Panc1 (cell line): ENCODE measurements at regions not wholly inside any gene's neighbourhood (a gene's known extent, or its start where the extent isn't known, plus 50 kb on each side); places are given as distances from the start of the nearest gene placed in this dataset.

Experiments used
- ATAC-seq: fragments of 200-7000 bp; cut with Tn5 transposase; 2 replicates; pipeline ENCODE4 v1.9.1; 2020; ENCODE audit warnings: mild to moderate bottlenecking, moderate library complexity
- BruUV-seq: library from RNA; stranded (reverse); fragments of 400-500 nt; replicated peaks from 2 replicates; lab custom pipeline; 2021; lab: Mats Ljungman, UMichigan
- CTCF ChIA-PET: fragments of 300-600 bp; sonication (Branson Sonifier 250); formaldehyde crosslinking; loops from one replicate; lab custom pipeline; 2022; ENCODE audit warnings: antibody characterized with exemption; lab: Charles Lee
- POLR2A ChIA-PET: fragments of 300-600 bp; sonication (Branson Sonifier 250); formaldehyde crosslinking; loops from one replicate; lab custom pipeline; 2022; ENCODE audit warnings: antibody characterized with exemption; lab: Charles Lee
- DNase-seq: peaks from one replicate; pipeline ENCODE4 v3.0.0-alpha.2; 2010; ENCODE audit warnings: low read depth, low spot score
- H3K27ac ChIP-seq: 2 replicates; pipeline ENCODE4 v1.5.1; 2011; ENCODE audit warnings: mild to moderate bottlenecking, low read length, inconsistent platforms
- H3K27me3 ChIP-seq: fragments of 200-500 bp; sonication (Bioruptor generic); 2 replicates; pipeline ENCODE4 v1.6.0; 2014; ENCODE audit warnings: low read length, inconsistent platforms; ENCODE audit not compliant: control insufficient read depth, insufficient read depth
- H3K36me3 ChIP-seq: fragments of 200-500 bp; sonication (Bioruptor generic); 2 replicates; pipeline ENCODE4 v1.5.1; 2014; ENCODE audit warnings: inconsistent platforms, mild to moderate bottlenecking, low read length, moderate library complexity; ENCODE audit not compliant: control insufficient read depth, insufficient read depth
- H3K4me1 ChIP-seq: 2 replicates; pipeline ENCODE4 v1.5.1; 2011; ENCODE audit warnings: inconsistent platforms, mild to moderate bottlenecking, low read length, moderate library complexity; ENCODE audit not compliant: control insufficient read depth, insufficient read depth
- H3K4me3 ChIP-seq, 2 experiments: 2 replicates each; pipeline ENCODE4 v1.5.1; 2011 to 2012; ENCODE audit warnings: low read depth in 2 of 2, low read length in 2 of 2, mild to moderate bottlenecking in 2 of 2, inconsistent platforms in 1 of 2, moderate library complexity in 1 of 2
- H3K9me3 ChIP-seq: fragments of 200-500 bp; sonication (Bioruptor generic); 2 replicates; pipeline ENCODE4 v1.5.1; 2014; ENCODE audit warnings: low read depth, mild to moderate bottlenecking, inconsistent platforms, low read length, moderate library complexity; ENCODE audit not compliant: control insufficient read depth, insufficient read depth
- CTCF ChIP-seq: fragments of 450-650 bp; IDR thresholded peaks from 2 replicates; pipeline ENCODE4 v1.5.1; 2017; ENCODE audit warnings: mild to moderate bottlenecking
- POLR2AphosphoS5 ChIP-seq: IDR thresholded peaks from 2 replicates; pipeline ENCODE4 v1.6.1; 2012; ENCODE audit warnings: mild to moderate bottlenecking, low read depth, low read length, moderate library complexity
- REST ChIP-seq, 2 experiments: IDR thresholded peaks; 2 replicates each; pipeline ENCODE4 v1.6.1; 2011 to 2012; ENCODE audit warnings: low read depth in 2 of 2, control low read depth in 1 of 2, low read length in 1 of 2, mild to moderate bottlenecking in 1 of 2, moderate library complexity in 1 of 2; ENCODE audit not compliant: insufficient read depth in 1 of 2
- SIN3A ChIP-seq: IDR thresholded peaks from 2 replicates; pipeline ENCODE4 v1.6.1; 2012; ENCODE audit warnings: low read depth, mild to moderate bottlenecking, low read length, moderate library complexity, borderline replicate concordance; ENCODE audit not compliant: insufficient read depth
- TCF7L2 ChIP-seq: IDR thresholded peaks from 2 replicates; pipeline ENCODE4 v1.6.1; 2011; ENCODE audit warnings: mild to moderate bottlenecking, low read depth, low read length, inconsistent platforms
- in situ Hi-C: cut with HindIII; loops from 2 replicates; pipeline ENCODE4 v1.10.0; 2016; ENCODE audit warnings: low sequenced_read_pairs, low pct_unique_long_range_greater_than_20kb
- intact Hi-C: fragments of 100-400 bp; cut with micrococcal nuclease; formaldehyde crosslinking; loops from one replicate; pipeline ENCODE4 v1.10.0; 2022; ENCODE audit not compliant: unreplicated experiment

- POLR2A ChIA-PET = no interaction called here
- Histone ChIP-seq H3K4me3 (no peak overlapping the region), H3K9me3 (no peaks in the 10 kb centered on the region), H3K4me1 (no peaks in the 10 kb centered on the region), H3K27me3 (no peaks in the 10 kb centered on the region), H3K27ac (no peak overlapping the region), H3K36me3 (no peaks in the 10 kb centered on the region)
- in situ Hi-C loops (no loop called here), intact Hi-C loops (no loop called here)
- DNase-seq = no peak
- no peak for ATAC-seq
- CTCF ChIA-PET = no interaction called here
- BruUV-seq = no TSS peak
- TF ChIP-seq SIN3A (no peak), CTCF (no peak), REST (IDR thresholded peaks at IDR 0.05; ENCODE audit: insufficient read depth in 1 of 2, low read depth in 2 of 2, low read length in 1 of 2) (no peak), POLR2AphosphoS5 (no peak), TCF7L2 (no peak)
These were observed 276.9 kb upstream of the PDZRN3 start for GRCh38 chr3:73901686-73902085.

- ChIA-PET POLR2A (no interaction called here), CTCF (no interaction called here)
- no TSS peak for BruUV-seq
- H3K27me3 ChIP-seq = no peaks in the 10 kb centered on the region
- in situ Hi-C loops = no loop called here
- intact Hi-C loops = no loop called here
- H3K36me3 ChIP-seq = no peaks in the 10 kb centered on the region
- H3K4me1 ChIP-seq = no peaks in the 10 kb centered on the region
- TF ChIP-seq SIN3A = no peak
- TF ChIP-seq CTCF = no peak
- no peak for TF ChIP-seq TCF7L2
- no peak for TF ChIP-seq REST (IDR thresholded peaks at IDR 0.05; ENCODE audit: insufficient read depth in 1 of 2, low read depth in 2 of 2, low read length in 1 of 2)
- TF ChIP-seq POLR2AphosphoS5 = no peak
- H3K9me3 ChIP-seq = no peaks in the 10 kb centered on the region
- DNase-seq (no peak), ATAC-seq (no peak)
- H3K4me3 ChIP-seq = no peak overlapping the region
- H3K27ac ChIP-seq = no peak overlapping the region
These were observed 269.9 kb upstream of the PDZRN3 start for GRCh38 chr3:73894474-73895213.
